GM12875 (cell line): ENCODE measurements at regions not wholly inside any gene's neighbourhood (a gene's known extent, or its start where the extent isn't known, plus 50 kb on each side); places are given as distances from the start of the nearest gene placed in this dataset.

ENCODE experiments used
- H3K4me3 ChIP-seq: one replicate; pipeline ENCODE4 v1.5.1; 2011; ENCODE audit warnings: low read depth, low read length, control low read depth
- CTCF ChIP-seq: IDR thresholded peaks from 2 replicates; pipeline ENCODE4 v1.5.1; 2011; ENCODE audit warnings: low read depth, mild to moderate bottlenecking, control low read depth, inconsistent platforms, low read length, moderate library complexity, borderline replicate concordance; ENCODE audit not compliant: insufficient read depth

GRCh38 chr15:46855388-46855787 lies 861.9 kb upstream of the SEMA6D start:
- no peak overlapping the region for H3K4me3 ChIP-seq
- no peak for TF ChIP-seq CTCF

- no peak overlapping the region for H3K4me3 ChIP-seq
- TF ChIP-seq CTCF: no peak
Measured at GRCh38 chr15:46856839-46857502, 860.3 kb upstream of the SEMA6D start.

- TF ChIP-seq CTCF: no peak
- H3K4me3 ChIP-seq: no peak overlapping the region
Measured at GRCh38 chr15:46858150-46858549, 859.2 kb upstream of the SEMA6D start.

GRCh38 chr15:46861796-46862195 lies 855.5 kb upstream of the SEMA6D start:
- no peak for TF ChIP-seq CTCF
- no peak overlapping the region for H3K4me3 ChIP-seq

GRCh38 chr15:46865155-46865554 lies 852.1 kb upstream of the SEMA6D start:
- no peak overlapping the region for H3K4me3 ChIP-seq
- TF ChIP-seq CTCF: no peak

- no peak overlapping the region for H3K4me3 ChIP-seq
- TF ChIP-seq CTCF: no peak
Measured at GRCh38 chr15:46872286-46872980, 844.9 kb upstream of the SEMA6D start.

GRCh38 chr15:46872981-46873330 lies 844.3 kb upstream of the SEMA6D start:
- H3K4me3 ChIP-seq: no peak overlapping the region
- no peak for TF ChIP-seq CTCF
